ENCODE measurements at regions not wholly inside any gene's neighbourhood (a gene's known extent, or its start where the extent isn't known, plus 50 kb on each side); places are given as distances from the start of the nearest gene placed in this dataset.
"Not testable (repeated sequence)": the region's sequence is repeated elsewhere in the genome, so short reads cannot be mapped to it uniquely, and the experiment has no call there.

DNA sequence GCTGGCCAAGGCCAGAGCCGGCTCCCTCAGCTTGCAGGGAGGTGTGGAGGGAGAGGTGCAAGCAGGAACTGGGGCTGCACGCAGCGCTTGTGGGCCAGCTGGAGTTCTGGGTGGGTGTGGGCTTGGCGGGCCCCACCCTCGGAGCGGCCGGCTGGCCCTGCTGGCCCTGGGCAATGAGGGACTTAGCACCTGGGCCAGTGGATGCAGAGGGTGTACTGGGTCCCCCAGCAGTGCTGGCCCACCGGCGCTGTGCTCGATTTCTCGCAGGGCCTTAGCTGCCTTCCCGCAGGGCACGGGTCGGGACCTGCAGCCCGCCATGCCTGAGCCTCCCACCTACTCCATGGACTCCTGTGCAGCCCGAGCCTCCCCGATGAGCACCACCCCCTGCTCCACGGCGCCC is 115.6 kb upstream of the MARK1 start:
- not testable (repeated sequence) for DNase-seq (ENCODE audit: low spot score)

DNA sequence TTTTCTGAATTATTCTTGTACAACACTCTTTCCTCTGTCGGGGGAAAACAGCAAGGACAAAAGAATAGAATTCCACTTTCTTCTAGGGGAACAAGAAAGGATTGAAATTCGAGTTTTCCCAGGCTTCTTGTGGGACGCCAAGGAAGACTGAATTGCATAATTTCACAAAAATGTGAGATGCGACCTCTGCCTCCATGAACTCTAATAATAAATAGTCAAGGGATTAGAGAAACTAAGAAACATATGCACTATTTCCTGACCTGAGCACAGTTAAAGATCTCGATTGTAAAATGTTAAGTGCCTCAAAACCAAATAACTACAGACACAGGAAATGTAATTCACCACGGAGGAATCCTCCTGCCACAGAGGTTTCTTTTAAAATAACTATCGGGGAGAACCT is 117.3 kb upstream of the MARK1 start:
- FAIRE-seq (no peak), DNase-seq (ENCODE audit: low spot score) (no peak)

More for the DNA sequence above, 115.6 kb upstream of the MARK1 start:
- FAIRE-seq: not testable (repeated sequence)

DNA sequence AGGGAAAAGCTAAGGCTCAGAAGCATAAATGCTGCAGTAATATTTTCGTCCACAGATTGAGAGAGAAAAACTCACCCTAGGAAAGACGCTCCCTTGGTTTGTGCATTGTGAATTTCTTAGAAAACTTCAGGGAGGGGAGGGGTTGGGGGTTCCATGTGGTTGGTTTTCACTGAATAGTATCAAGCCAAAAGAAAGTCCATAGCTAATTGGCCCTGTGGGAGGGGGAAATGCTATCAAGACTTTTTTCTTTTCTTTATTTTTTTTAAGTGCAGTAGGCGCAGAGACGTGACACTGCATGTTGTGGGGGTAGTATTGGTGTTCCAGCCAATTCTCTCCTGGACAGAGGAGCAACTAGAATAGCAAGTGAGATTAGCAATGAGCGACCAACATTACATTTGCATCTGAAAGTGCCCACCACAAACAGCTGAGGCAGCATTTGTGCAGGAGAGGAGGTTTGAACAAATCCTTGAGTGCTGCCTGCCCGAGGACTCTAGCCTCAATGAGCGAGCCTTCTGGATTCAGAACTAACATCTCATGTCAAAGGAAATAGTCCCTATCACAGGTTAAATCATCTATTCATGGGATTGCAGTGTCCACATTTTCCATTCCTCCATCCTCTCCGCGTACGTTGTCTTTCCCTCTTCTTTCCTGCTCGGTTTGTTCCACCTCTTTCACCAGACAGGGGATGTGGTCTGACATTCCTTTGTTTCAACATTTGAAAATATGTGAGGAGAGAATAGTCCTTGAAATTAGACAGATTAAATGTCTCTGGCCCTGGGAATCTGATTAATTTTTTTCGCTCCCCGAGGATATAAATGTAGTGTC is 118.0 kb upstream of the MARK1 start:
- DNase-seq (ENCODE audit: low spot score) (no peak), FAIRE-seq (no peak)

DNA sequence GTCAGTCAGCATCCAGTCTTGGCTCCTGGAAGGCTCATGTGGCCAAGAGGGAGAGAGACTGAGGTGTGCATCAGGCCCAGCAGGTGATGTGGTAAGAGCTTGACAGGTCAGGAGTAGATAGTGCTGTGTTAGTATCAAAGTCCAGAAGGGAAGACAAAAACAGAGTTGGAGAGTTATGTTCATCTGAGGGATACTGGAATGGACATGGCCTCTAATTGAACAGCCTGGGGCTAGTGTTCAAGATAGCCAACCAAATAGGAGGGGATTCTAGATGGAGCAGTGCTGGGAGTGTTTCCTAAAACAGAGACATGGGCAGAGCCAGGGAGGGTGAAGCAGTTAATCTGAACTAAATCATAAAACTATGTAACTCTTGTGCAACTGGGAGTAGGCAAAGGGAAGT is 120.7 kb upstream of the MARK1 start:
- no peak for DNase-seq (ENCODE audit: low spot score)
- FAIRE-seq: no peak

DNA sequence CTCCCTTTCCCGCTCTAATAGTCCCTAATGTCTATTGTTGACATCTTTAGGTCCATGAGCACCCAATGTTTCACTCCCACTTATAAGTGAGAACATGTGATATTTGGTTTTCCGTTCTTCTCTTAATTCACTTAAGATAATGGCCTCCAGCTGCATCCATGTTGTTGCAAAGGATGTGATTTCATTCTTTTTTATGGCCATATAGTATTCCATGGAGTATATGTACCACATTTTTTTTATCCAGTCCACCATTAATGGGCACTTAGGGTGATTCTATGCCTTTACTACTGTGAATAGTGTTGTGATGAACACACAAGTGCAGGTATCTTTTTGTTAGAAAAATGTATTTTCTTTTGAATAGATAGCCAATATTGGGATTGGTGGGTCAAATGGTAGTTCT is 126.0 kb upstream of the RAB3GAP2 start:
- DNase-seq (ENCODE audit: low spot score) (no peak), FAIRE-seq (no peak)

DNA sequence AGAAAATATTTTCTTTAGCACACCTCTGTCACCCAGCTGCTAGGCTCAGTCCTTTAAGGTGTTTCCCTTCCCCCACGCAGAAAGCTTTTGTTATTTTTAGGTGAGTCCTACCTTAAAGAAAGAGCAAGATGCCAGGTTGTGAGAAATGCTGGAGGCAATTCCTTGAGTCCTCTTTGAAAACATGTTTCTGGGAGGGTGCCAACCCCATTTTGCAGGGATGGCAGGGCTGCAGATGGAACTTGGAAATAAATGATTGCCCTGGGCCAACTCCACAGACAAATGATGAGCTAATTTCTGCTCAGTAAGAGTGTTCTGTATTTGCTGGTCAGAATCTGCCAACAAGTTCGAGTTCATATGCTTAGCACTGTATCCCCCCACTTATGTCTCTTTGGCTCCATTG is 119.2 kb upstream of the RAB3GAP2 start:
- no peak for DNase-seq (ENCODE audit: low spot score)
- FAIRE-seq: no peak

DNA sequence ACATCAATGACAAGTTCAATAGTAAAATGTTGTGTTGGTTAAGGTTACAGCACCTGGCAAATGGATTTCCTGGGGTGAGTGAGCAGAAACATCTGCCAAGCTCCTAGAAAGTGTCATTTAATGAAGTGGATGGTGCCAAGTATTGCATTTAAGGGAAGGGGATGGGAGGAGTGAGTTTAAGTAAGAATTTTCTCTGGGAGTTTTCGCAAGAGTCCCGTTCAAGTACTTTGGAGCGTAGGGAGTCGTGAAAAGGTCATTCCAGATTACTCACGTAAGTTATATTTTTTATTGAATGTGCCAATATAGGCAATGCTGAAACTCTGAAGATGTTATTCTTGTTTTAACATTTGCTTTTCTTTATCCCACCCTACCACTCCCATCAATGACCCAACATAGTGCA is 117.4 kb upstream of the RAB3GAP2 start:
- DNase-seq (ENCODE audit: low spot score): no peak
- no peak for FAIRE-seq

DNA sequence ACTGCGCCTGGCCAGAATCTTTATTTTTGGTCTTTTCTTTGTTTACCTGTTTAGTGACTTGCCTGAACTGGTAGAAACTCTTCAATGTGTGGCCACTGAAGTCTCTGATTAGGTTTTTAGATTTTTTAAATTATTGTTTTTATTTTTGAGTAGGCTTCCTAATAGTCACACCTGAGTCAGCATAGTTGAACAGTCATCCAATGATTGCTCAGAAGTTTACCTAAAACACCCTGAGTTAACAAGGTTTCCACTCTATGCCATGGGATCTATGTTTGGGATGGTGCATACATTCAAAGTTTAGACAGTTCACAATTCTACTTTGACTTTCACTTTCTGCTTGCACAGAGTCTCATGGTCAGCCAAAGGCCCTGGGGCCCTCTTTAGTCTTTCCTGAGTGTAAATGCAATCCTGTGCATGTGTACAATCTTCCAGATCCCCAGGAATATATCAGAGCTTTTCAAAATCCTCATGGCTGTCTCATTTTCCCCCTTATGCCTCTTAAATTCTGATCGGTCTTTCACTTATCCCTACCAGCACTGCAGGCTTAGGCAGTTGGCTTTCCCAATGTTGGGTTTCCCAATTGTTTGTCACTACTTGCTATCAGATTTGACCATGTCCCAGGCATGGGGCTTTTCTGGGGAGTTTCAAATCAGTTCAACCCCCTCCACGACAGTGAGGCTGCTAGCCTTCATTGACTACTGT is 114.4 kb upstream of the RAB3GAP2 start:
- FAIRE-seq (no peak), DNase-seq (ENCODE audit: low spot score) (no peak)

DNA sequence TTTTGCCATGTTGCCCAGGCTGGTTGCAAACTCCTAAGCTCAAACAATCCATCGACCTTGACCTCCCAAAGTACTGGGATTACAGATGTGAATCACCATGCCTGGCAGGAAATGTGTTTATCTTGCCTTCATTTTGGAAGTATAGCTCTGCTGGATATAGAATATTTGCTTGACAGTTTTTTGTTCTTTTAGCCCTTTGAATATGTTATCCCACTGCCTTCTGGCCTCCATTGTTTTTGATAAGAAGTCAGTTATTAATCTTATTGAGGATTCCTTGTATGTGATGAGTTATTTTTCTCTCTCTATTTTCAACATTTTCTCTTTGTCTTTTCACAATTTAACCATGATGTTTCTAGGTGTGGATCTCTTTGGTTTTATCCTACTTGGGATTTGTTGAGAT is 112.9 kb upstream of the RAB3GAP2 start:
- DNase-seq (ENCODE audit: low spot score) (no peak), FAIRE-seq (no peak)

DNA sequence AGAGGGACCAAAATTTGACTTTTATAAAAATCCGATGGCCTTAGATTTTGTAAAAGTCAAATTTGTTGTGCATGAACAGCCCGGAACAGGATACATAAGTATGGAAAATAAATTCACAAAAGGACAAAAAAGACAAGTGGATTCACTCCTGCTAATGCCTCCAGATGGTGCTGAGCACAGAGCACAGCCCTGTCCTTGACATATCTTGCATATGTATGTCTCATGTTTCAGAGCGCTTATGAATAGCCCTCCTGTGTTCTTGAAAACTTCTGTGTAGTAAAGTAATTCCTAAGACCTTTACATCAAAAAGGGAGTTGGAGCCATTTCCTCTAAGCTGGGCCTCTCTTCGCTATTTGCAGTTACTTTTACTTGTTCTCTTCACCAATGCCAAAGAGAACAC is 110.7 kb upstream of the RAB3GAP2 start:
- FAIRE-seq (no peak), DNase-seq (ENCODE audit: low spot score) (no peak)

DNA sequence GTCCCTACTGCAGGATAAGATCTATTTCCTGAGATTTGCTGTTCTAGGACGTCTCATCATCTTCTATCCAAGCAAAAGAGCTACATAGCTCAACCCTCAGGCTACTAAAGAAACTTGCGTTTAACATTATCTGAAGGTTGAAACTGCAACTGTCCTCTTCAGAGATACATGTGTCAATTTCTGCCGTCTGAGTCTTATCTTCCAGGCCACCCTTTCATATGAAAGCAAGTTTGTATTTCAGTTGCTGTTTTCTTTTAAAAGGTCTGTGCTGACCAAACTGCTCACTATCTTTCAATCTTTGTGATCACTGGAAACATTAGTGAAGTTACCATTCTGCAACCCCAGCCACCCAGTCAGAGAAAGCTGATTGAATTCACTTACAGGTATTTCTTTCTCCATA is 108.6 kb upstream of the RAB3GAP2 start:
- FAIRE-seq: no peak
- DNase-seq (ENCODE audit: low spot score): no peak

DNA sequence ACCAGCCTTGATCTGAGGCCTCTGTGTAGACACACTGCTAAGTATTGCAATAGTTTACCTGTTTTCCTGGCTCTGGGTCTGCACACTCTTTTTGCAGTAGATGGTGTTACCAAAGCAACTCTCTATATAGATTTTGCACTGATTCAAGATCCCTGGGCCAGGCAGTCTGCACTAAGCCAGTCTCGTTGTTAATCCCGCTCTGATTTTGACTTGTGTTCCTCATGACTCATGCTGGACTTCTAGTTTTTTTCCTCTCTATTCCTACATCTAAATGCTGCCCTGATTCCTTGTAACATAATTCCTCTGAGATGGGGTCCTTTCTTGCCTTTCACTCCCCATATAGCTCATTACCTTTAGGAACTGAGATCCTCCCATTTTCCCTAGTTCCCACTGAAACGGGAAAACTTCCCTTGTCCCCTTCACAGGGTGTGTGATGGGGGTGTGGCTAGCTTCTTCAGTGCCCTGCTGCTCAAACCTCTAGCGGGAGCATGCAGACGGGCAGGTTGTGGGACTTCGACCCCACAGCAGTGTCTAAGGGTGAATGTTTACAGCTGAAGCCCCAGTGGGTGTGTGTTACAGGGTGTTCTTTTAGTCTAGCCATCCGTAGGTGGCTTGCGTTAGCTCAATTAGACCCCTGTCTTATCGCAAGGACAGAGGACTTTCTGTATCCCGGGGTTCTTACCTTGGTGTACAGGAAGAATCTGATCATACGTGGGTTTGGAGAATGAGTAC is 106.5 kb upstream of the RAB3GAP2 start:
- DNase-seq (ENCODE audit: low spot score): no peak
- FAIRE-seq: no peak

DNA sequence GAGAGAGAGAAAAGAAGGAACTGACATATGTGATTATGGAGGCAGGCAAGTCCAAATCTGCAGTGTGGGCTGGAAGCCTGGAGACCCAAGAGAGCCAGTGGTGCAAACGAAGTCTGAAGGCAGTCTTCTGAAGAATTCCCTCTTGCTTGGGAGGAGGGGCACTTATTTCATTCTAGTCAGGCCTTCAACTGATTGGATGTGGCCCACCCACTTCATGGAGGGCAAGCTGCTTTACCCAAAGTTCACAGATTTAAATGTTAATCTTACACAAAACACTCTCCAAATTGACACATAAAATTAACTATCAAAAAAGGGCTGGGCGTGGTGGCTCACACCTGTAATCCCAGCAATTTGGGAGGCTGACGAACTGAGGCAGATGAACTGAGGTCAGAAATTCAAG is 103.5 kb upstream of the RAB3GAP2 start:
- FAIRE-seq: no peak
- no peak for DNase-seq (ENCODE audit: low spot score)

DNA sequence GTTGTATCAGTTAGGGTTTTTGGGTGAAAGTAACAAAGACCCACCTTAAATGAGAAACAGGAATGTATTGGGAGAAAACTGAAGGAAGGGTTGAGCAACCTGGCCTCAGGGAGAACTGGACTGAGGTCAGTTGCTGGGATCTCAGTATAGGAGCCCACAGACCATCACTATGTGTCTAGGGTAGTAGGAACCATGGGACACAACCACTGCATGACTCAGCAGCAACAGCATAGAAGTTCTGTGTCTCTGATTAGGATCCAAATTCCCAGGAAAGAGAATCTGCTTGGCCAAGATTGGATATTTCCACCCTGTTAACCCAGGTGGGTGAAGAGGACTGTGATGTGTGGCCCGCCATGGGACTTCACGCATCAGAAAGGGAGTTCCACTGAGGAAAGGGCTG is 102.2 kb upstream of the RAB3GAP2 start:
- no peak for FAIRE-seq
- DNase-seq (ENCODE audit: low spot score): no peak

DNA sequence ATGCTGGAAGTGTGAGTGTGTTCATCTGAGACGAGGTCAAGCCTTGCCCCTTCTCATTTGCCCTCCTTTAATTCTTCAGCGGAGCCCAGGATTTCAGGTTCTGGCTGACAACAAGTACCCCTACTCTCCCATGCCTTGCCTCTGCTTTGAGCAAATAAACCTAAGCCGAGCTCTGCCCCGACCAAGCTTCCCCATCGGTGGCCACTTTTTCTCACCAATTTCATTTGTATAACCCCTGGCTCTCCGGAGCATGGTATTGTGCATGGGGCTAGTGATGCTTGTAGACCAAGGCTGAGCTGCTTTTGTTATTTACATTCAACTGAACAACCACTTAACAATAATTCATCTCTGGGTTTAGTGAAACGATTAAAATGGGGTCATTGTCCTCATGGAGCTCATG is 100.2 kb upstream of the RAB3GAP2 start:
- no peak for DNase-seq (ENCODE audit: low spot score)
- FAIRE-seq: no peak

DNA sequence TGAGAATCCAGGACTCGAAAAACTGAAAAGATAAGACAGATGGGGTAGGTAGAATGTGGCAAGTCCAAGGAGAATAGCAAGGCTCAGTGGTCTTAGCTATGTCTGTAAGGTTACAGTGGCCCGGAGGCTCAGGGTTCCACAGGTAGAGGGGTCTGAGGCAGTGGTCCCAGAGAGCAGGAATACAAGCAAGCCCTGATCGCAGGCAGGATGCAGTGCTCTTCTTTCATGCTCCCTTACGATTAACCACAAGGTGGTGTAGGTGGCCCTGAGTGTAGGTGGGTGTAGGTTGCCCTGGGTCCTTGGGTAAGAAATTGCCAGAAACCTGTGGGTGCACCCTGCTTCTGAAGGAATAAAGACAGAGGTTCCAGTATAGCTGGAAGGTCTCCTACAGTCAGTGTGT is 99.1 kb upstream of the RAB3GAP2 start:
- DNase-seq (ENCODE audit: low spot score) (no peak), FAIRE-seq (no peak)

DNA sequence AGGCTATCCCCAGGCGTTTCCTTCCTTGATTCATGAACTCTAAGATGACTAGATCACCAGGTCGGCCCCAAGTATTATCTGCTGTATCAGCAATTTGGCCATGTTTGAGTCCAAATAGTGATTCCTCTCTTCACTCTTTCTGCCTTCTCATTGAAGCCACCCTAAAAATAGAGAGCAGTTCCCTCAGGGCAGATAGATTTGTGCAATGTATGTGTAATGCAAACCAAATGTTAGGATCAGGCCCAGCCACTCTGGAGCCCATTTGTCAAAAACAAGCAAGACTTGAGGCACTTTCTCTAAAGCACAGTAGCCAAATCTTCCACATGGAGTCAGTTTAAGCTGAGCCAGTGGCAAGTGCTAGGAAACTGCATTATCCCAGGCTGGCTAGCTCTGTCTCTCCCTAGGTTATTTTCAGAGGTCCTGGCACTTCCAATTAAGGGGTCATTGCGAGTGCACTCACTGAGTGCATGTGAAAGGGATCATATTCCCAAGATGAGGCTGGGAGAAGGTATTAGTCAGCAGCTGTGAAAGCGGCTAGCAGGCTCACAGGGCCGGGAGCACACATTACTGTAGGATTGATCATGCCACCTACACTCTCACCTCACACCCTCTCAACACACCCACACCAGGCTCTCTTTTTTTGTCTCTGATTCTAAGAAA is 97.9 kb upstream of the RAB3GAP2 start:
- no peak for DNase-seq (ENCODE audit: low spot score)
- FAIRE-seq: no peak

DNA sequence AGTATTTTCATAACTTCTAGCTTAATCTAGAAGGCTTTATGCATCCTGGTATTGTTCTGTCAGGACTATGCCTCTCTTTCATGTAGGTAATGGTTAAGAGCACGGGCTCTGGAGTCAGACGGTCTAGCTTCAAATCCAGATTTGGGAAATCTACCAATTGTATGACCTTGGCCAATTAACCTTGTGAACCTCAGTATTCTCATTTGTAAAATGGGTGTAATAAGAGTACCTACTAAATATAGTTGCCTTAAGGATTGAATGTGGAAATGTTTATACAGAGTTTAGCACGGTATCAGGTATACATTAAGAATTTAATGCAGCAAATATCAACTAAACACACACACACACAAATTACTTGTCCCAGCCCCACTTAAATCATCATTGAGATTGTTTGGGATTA is 97.3 kb upstream of the RAB3GAP2 start:
- FAIRE-seq: no peak

DNA sequence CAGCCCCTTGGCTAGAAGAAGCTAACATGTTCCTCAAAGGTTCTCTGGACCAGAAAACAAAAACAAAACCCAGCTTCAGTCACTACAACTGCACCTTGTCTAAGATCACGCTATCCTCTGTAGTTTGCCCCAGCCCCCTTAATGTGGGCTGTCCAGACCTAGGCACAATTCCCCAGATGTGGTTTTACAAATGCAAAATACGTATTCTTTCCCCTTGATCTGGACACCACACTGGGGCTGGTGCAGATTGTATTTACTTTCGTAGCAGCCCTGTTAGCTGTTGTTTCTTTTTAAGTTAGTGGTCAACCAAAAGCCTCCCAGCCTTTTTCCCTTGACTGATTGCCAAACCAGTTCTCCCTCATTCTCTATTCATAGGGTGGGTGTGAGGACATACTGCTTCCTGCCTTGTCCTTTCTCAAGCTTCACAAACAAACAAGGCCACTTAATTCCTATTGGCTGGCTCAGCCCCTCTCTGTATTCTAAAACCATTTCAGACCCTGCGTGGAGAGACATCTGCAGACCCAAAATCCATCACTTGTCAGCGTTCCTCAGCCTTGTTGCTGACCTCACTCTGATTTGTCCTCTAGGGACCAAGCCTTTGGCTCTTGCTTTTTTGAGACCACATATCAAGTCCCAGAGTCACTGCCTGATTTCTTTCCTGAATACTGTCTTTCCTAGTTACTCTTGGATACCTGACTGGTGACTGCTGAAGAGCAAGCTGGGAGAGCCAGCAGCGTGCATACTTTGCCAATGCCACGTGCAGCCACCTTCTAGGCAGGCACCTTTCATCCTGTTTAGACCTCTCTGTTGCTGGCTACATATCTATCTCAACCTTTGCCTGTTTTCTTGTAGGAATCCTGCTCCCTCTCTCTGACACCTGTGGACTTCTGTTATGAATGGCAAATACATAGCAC is 96.4 kb upstream of the RAB3GAP2 start:
- no peak for DNase-seq (ENCODE audit: low spot score)
- no peak for FAIRE-seq

More for the DNA sequence above, 97.3 kb upstream of the RAB3GAP2 start:
- no peak for DNase-seq (ENCODE audit: low spot score)

DNA sequence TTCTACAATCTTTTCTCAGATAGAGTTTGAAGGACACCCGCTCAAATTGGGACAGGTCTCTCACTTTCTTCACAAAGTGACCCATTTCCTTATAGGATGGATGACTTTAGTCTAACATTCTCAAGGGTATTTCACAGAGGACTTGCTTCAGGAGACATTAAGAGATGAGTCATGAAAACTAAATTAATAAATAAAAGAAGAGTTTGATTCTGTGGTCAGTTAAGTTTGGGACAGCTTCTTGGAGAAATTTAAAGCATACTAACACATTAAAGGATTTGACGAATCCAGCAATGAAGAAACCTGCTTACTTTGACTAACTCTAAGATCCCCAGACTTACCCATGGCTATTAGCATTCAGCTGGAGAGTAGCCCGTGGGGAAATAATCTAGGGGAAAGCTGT is 95.6 kb upstream of the RAB3GAP2 start:
- FAIRE-seq (no peak), DNase-seq (ENCODE audit: low spot score) (no peak)

DNA sequence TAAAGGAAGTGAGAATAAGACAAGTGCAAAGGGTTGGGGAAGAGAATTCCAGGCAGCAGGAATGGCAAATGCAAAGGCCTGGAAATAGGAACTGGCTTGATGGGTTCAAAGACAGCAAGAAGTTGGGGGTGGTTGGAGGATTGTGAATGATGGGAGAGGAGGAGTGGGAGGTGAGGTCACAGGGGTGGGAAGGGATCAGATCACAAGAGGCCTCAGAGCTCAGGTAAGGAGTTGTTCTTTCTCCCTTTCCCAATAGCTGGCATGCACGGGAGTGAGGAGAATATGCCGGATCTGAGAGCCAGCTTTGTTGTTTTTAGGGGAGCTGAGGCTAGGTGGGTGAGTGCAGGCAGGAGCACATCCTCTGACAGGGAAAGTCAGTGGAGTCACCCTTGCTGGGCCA is 94.0 kb upstream of the RAB3GAP2 start:
- DNase-seq (ENCODE audit: low spot score): no peak
- FAIRE-seq: no peak
